SK-N-MC (cell line): ENCODE measurements at regions not wholly inside any gene's neighbourhood (a gene's known extent, or its start where the extent isn't known, plus 50 kb on each side); places are given as distances from the start of the nearest gene placed in this dataset.

Source experiments
- EZH2 ChIP-seq: fragments of 200-600 bp; sonication (generic); IDR thresholded peaks from one replicate; pipeline ENCODE4 v1.6.1; 2017; ENCODE audit warnings: antibody characterized with exemption
- FOXP2 ChIP-seq: optimal IDR thresholded peaks from 2 replicates; pipeline ENCODE3; 2011; ENCODE audit warnings: mild to moderate bottlenecking, moderate library complexity; ENCODE audit not compliant: insufficient read depth; ENCODE audit errors: extremely low read length, control extremely low read depth
- POLR2AphosphoS5 ChIP-seq: IDR thresholded peaks from 2 replicates; pipeline ENCODE4 v1.6.1; 2012; ENCODE audit warnings: mild to moderate bottlenecking, low read depth, low read length, borderline replicate concordance

DNA sequence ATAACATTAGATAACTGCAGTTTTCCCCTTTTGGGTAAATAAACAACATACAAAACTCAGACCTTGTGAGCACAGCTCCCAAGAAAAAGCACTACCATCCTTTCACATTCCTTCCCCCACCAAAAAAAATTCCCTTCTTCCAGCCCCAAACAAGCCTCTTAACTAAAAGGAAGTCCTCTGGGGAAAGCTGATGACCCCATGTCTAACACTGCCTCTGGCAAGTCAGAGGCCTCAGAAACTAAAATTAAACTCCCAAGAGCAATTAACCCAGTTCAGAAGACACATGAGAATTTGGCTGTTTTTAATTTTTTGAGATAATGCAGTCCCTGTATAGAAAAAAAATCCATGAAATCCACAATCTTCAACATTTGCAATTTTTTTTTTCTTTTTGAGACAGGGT lies 127.7 kb downstream of the SPTSSA start:
- TF ChIP-seq EZH2 (no peak), POLR2AphosphoS5 (no peak), FOXP2 (no peak)
